Endothelial cell of umbilical vein (primary cell): ENCODE measurements at regions not wholly inside any gene's neighbourhood (a gene's known extent, or its start where the extent isn't known, plus 50 kb on each side); places are given as distances from the start of the nearest gene placed in this dataset.

Experiments
- BruUV-seq: library from RNA; stranded (reverse); fragments of 400-500 nt; replicated peaks from 2 replicates; lab custom pipeline; 2021; lab: Mats Ljungman, UMichigan
- CTCF ChIA-PET: fragments of 300-600, 350-600 bp; sonication (Branson Sonifier 250); formaldehyde crosslinking; loops from one replicate; lab custom pipeline; 2021; ENCODE audit warnings: antibody characterized with exemption, inconsistent platforms; lab: Charles Lee
- POLR2A ChIA-PET: fragments of 300-600, 350-600 bp; sonication (Branson Sonifier 250); formaldehyde crosslinking; loops from one replicate; lab custom pipeline; 2021; ENCODE audit warnings: antibody characterized with exemption, inconsistent platforms; lab: Charles Lee
- DNase-seq: peaks from one replicate; pipeline ENCODE4 v3.0.0-alpha.2; 2011; ENCODE audit warnings: low read depth, low spot score
- FAIRE-seq: peaks from 2 replicates; lab custom pipeline; 2011; peaks lifted over from hg19 to GRCh38; lab: Jason Lieb, UNC
- H2AFZ ChIP-seq: 2 replicates; pipeline ENCODE4 v1.6.0; 2012; ENCODE audit warnings: low read depth, low read length, control low read depth, inconsistent platforms
- H3K27ac ChIP-seq: 2 replicates; pipeline ENCODE4 v1.5.1; 2011; ENCODE audit warnings: low read depth, mild to moderate bottlenecking, control low read depth, low read length, moderate library complexity; ENCODE audit not compliant: insufficient read depth
- H3K27me3 ChIP-seq, 2 experiments: 2 replicates each; pipeline versions ENCODE4 v1.6.0 to v1.6.1; 2011; ENCODE audit warnings: low read length in 2 of 2, mixed read lengths in 1 of 2; ENCODE audit not compliant: control insufficient read depth in 2 of 2, insufficient read depth in 2 of 2
- H3K36me3 ChIP-seq, 2 experiments: 2 replicates in 1 of 2; 3 replicates in 1 of 2; pipeline ENCODE4 v1.5.1; 2011; ENCODE audit warnings: low read length in 2 of 2, mild to moderate bottlenecking in 1 of 2, moderate library complexity in 1 of 2; ENCODE audit not compliant: control insufficient read depth in 2 of 2, insufficient read depth in 2 of 2; ENCODE audit errors: extremely low read depth in 1 of 2
- H3K4me1 ChIP-seq: 3 replicates; pipeline ENCODE4 v1.5.1; 2011; ENCODE audit warnings: mild to moderate bottlenecking, low read length; ENCODE audit not compliant: control insufficient read depth, insufficient read depth; ENCODE audit errors: extremely low read depth
- H3K4me2 ChIP-seq: 2 replicates; pipeline ENCODE4 v1.6.1; 2011; ENCODE audit warnings: low read length, control low read depth, mixed read lengths; ENCODE audit not compliant: insufficient read depth
- H3K4me3 ChIP-seq, 3 experiments: fragments of 200-600 bp in 1 of 3; sonication (generic), shearing (Covaris generic) in 1 of 3; replicated peaks in 1 of 3; 2 replicates each; pipeline ENCODE4 v1.5.1; 2011 to 2016; ENCODE audit warnings: control low read depth in 3 of 3, low read length in 3 of 3, mild to moderate bottlenecking in 2 of 3, inconsistent platforms in 1 of 3, low read depth in 1 of 3, moderate library complexity in 1 of 3; ENCODE audit not compliant: insufficient read depth in 1 of 3
- H3K79me2 ChIP-seq: 2 replicates; pipeline ENCODE4 v1.6.0; 2012; ENCODE audit warnings: low read length, inconsistent platforms; ENCODE audit not compliant: control insufficient read depth, insufficient read depth
- H3K9ac ChIP-seq: replicated peaks from 2 replicates; pipeline ENCODE3; 2011; ENCODE audit warnings: low read length, control low read depth; ENCODE audit not compliant: insufficient read depth; ENCODE audit errors: extremely low read depth
- H3K9me1 ChIP-seq: replicated peaks from 3 replicates; pipeline ENCODE4 v1.6.0; 2011; ENCODE audit warnings: mild to moderate bottlenecking, low read length; ENCODE audit not compliant: control insufficient read depth, insufficient read depth; ENCODE audit errors: extremely low read depth
- H3K9me3 ChIP-seq: replicated peaks from 2 replicates; pipeline ENCODE4 v1.5.1; 2012; ENCODE audit warnings: low read length, inconsistent platforms; ENCODE audit not compliant: control insufficient read depth, insufficient read depth
- H4K20me1 ChIP-seq: replicated peaks from 2 replicates; pipeline ENCODE3; 2011; ENCODE audit warnings: mild to moderate bottlenecking, low read length; ENCODE audit not compliant: control insufficient read depth, insufficient read depth; ENCODE audit errors: extremely low read depth
- EZH2 ChIP-seq: IDR thresholded peaks from 2 replicates; pipeline ENCODE4 v1.6.1; 2012; ENCODE audit warnings: borderline replicate concordance, low read depth, mild to moderate bottlenecking, moderate library complexity, low read length, inconsistent platforms; ENCODE audit not compliant: severe bottlenecking
- FOS ChIP-seq: IDR thresholded peaks from 2 replicates; pipeline ENCODE4 v1.6.1; 2011; ENCODE audit warnings: mild to moderate bottlenecking, low read length, moderate library complexity, borderline replicate concordance; ENCODE audit not compliant: insufficient read depth
- JUN ChIP-seq: IDR thresholded peaks from 2 replicates; pipeline ENCODE4 v1.6.1; 2011; ENCODE audit warnings: borderline replicate concordance, low read depth; ENCODE audit not compliant: insufficient read length, insufficient read depth
- MYC ChIP-seq: IDR thresholded peaks from one replicate; pipeline ENCODE4 v1.6.1; 2011; ENCODE audit warnings: mild to moderate bottlenecking, low read depth, low read length
- POLR2A ChIP-seq: IDR thresholded peaks from 2 replicates; pipeline ENCODE4 v1.6.1; 2012; ENCODE audit warnings: low read depth, mild to moderate bottlenecking, control low read depth, low read length
- POLR2AphosphoS5 ChIP-seq: IDR thresholded peaks from 2 replicates; pipeline ENCODE4 v1.6.1; 2012; ENCODE audit warnings: low read depth, mild to moderate bottlenecking, control low read depth, low read length, moderate library complexity; ENCODE audit not compliant: insufficient read depth
- dilution Hi-C: fragments of 300-500 bp; cut with MboI; formaldehyde crosslinking; loops from one replicate; pipeline ENCODE4 v1.15.0; 2019; ENCODE audit warnings: low sequenced_read_pairs; ENCODE audit not compliant: extremely low pct_ligation_motif_present
- intact Hi-C: fragments of 100-400 bp; cut with micrococcal nuclease; formaldehyde crosslinking; loops from one replicate; pipeline ENCODE4 v1.10.0; 2022
- TF ChIP-seq, protein P1 (sequence below): IDR thresholded peaks from 2 replicates; pipeline ENCODE4 v1.6.1; 2011; ENCODE audit not compliant: insufficient read depth, insufficient read length

DNA sequence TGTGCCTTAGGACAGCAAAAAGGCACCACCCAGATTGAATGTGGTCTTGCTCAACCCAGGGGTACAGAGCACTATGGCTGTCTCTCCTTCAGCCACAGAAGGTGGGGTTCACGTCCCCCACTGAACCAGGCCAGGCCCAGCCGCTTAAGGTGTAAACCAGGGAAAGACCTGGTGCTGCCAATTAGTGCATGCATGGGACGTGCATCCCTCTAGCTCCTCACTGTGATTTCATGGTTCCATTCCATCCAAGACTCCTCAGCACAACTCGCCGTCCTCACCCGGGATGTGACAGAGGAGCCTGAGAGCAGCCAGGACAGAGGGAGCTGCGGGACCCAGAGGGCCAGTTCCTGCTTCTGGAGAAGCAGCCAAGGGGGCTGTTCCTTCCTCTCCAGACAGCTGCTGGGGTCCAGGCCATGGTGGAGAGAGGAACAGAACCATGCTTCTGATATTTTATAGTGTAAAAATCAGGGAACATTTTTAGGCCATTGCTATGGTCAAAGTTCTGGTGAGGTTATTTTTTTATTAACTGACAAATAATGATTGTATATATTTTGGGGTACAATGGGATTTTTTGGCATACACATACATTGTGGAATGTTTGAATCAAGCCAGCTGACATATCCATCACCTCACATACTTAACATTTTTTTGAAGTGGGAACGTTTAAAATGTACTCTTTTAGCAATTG is 492.2 kb upstream of the B3GAT1 start:
- no peak for FAIRE-seq
- no peaks in the 10 kb centered on the region for H3K36me3 ChIP-seq
- H3K9me1 ChIP-seq, result no peaks in the 10 kb centered on the region
- no peak overlapping the region for H3K4me2 ChIP-seq
- no peaks in the 10 kb centered on the region for H3K4me1 ChIP-seq
- DNase-seq, result no peak
- no peak overlapping the region for H2AFZ ChIP-seq
- no peak overlapping the region for H3K27ac ChIP-seq
- POLR2A ChIA-PET, result no interaction called here
- BruUV-seq, result no TSS peak
- H3K9me3 ChIP-seq, result no peaks in the 10 kb centered on the region
- intact Hi-C loops (no loop called here), dilution Hi-C loops (no loop called here)
- H3K27me3 ChIP-seq, result no peaks in the 10 kb centered on the region
- H4K20me1 ChIP-seq, result no peaks in the 10 kb centered on the region
- no peaks in the 10 kb centered on the region for H3K79me2 ChIP-seq
- CTCF ChIA-PET, result no interaction called here
- no peak for TF ChIP-seq JUN
- TF ChIP-seq POLR2A, result no peak
- TF ChIP-seq POLR2AphosphoS5, result no peak
- TF ChIP-seq MYC, result no peak
- TF ChIP-seq EZH2, result no peak
- no peak for TF ChIP-seq FOS
- TF ChIP-seq, protein P1, sequence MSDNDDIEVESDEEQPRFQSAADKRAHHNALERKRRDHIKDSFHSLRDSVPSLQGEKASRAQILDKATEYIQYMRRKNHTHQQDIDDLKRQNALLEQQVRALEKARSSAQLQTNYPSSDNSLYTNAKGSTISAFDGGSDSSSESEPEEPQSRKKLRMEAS, result no peak
- H3K9ac ChIP-seq, result no peak overlapping the region
- H3K4me3 ChIP-seq, result no peak overlapping the region
